Omental fat pad (tissue), 3 donors: ENCODE measurements at regions not wholly inside any gene's neighbourhood (a gene's known extent, or its start where the extent isn't known, plus 50 kb on each side); places are given as distances from the start of the nearest gene placed in this dataset.

ENCODE experiments used
- ATAC-seq: fragments of 150-250 bp; one replicate; pipeline ENCODE4 v1.9.1; 2016; ENCODE audit warnings: mild to moderate bottlenecking, moderate library complexity; ENCODE audit not compliant: low FRiP score
- DNase-seq: peaks from one replicate; pipeline ENCODE4 v3.0.0-alpha.2; 2019; ENCODE audit warnings: low spot score
- CTCF ChIP-seq, 3 donors: fragments of 450-650 bp; IDR thresholded peaks; one replicate each; pipeline ENCODE4 v1.5.1; 2016 to 2017; ENCODE audit warnings: antibody characterized with exemption in 3 of 3, mild to moderate bottlenecking in 3 of 3, moderate library complexity in 2 of 3

GRCh38 chr10:120138689-120139088 is 246.2 kb downstream of the SEC23IP start:
- no peak for DNase-seq
- no peak for TF ChIP-seq CTCF (IDR thresholded peaks at IDR 0.05)
- no peak for ATAC-seq

- DNase-seq: no peak
- no peak for TF ChIP-seq CTCF (IDR thresholded peaks at IDR 0.05)
- no peak for ATAC-seq
Observed at GRCh38 chr10:120145107-120145506, 252.6 kb downstream of the SEC23IP start.

- no peak for DNase-seq
- no peak for ATAC-seq
- TF ChIP-seq CTCF (IDR thresholded peaks at IDR 0.05): no peak
Observed at GRCh38 chr10:120156614-120157274, 264.2 kb downstream of the SEC23IP start.

- no peak for DNase-seq
- no peak for ATAC-seq
- no peak for TF ChIP-seq CTCF (IDR thresholded peaks at IDR 0.05)
Observed at GRCh38 chr10:120161111-120161510, 268.6 kb downstream of the SEC23IP start.

- no peak for TF ChIP-seq CTCF (IDR thresholded peaks at IDR 0.05)
- ATAC-seq: no peak
Observed at GRCh38 chr10:120162471-120162870, 269.9 kb downstream of the SEC23IP start.

GRCh38 chr10:120172356-120172755 is 279.8 kb downstream of the SEC23IP start:
- DNase-seq (no peak), ATAC-seq (no peak)
- TF ChIP-seq CTCF (IDR thresholded peaks at IDR 0.05): no peak

More at GRCh38 chr10:120162471-120162870, 269.9 kb downstream of the SEC23IP start:
- DNase-seq: no peak

GRCh38 chr10:120174491-120174890 is 282.0 kb downstream of the SEC23IP start:
- TF ChIP-seq CTCF (IDR thresholded peaks at IDR 0.05): no peak
- ATAC-seq: no peak
- DNase-seq: no peak
